HG02571 (cell line): ENCODE measurements at regions not wholly inside any gene's neighbourhood (a gene's known extent, or its start where the extent isn't known, plus 50 kb on each side); places are given as distances from the start of the nearest gene placed in this dataset.

Source experiments
- ATAC-seq: cut with Tn5 transposase; IDR thresholded peaks from one replicate; pipeline ENCODE4 v1.9.1; 2021; ENCODE audit warnings: mild to moderate bottlenecking, moderate library complexity; ENCODE audit not compliant: unreplicated experiment

DNA sequence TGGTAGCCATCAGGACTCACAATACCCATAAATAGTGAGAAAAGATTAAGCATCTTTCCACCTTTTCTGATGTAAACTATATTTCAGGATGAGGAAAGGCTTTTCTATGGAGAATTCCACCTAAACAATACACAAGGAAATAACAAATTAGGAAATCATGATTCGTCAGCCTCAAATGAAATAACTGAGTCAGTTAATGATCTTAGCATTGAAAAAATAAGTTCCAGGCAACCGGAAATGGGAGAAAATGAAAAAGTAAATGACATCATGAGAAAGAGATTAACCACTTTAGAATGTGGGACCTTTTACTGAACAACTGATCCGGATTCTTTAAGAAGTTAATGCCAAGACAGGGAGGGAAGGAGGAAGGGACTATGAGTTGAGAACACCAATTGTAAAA, 742.3 kb downstream of the TNS3 start:
- no peak for ATAC-seq

GRCh38 chr7:46838463-46838862, 743.4 kb downstream of the TNS3 start:
- ATAC-seq, result no peak

DNA sequence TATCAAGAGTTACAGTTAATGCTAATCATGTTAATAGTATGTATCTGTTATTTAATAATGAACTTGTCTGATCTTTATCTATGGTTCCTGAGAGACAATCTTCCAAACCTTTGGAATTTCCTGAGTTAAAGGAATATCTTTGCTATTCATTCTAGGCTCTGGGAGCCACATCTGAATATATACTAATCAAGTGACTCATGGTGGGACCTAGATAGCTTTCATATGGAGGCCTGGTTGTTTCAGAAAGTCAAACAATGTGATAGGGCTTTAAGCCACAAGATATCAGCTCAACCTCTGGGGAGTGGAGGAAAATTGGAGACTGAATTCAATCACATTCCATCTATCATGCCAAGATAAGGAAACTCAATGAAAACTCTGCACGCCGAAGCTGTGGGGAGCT, 746.4 kb downstream of the TNS3 start:
- ATAC-seq, result no peak

- no peak for ATAC-seq
Observed at GRCh38 chr7:46834921-46835320, 747.0 kb downstream of the TNS3 start.

GRCh38 chr7:46833197-46833596, 748.7 kb downstream of the TNS3 start:
- no peak for ATAC-seq

DNA sequence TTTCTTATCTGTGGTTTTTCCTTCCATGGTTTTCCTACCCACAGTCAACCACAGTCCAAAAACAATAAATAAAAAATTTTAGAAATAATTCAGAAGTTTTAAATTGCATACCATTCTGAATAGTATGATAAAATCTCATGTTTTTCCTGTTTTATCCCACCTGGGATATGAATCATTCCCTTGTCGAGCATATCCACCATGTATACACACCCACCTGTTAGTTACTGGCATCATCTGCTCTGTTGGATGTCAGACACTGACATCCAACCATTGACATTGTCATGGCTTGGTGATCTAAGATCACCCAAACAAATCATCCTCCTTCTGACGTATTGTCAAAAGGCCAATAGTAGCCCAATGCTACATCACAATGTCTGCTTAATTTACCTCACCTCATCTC, 749.8 kb downstream of the TNS3 start:
- ATAC-seq, result no peak

DNA sequence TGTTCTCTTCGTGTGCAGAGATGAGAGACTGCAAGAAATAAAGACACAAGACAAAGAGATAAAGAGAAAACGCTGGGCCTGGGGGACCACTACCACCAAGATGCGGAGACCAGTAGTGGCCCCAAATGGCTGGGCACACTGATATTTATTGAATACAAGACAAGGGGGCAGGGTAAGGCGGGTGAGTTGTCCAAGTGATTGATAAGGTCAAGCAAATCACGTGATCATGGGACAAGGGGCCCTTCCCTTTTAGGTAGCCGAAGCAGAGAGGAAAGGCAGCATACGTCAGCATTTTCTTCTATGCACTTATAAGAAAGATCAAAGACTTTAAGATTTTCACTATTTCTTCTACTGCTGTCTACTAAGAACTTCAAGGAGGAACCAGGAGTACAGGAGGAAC, 762.1 kb downstream of the TNS3 start:
- no peak for ATAC-seq

GRCh38 chr7:46814516-46815250, 767.2 kb downstream of the TNS3 start:
- no peak for ATAC-seq

GRCh38 chr7:46812101-46812675, 769.7 kb downstream of the TNS3 start:
- no peak for ATAC-seq

DNA sequence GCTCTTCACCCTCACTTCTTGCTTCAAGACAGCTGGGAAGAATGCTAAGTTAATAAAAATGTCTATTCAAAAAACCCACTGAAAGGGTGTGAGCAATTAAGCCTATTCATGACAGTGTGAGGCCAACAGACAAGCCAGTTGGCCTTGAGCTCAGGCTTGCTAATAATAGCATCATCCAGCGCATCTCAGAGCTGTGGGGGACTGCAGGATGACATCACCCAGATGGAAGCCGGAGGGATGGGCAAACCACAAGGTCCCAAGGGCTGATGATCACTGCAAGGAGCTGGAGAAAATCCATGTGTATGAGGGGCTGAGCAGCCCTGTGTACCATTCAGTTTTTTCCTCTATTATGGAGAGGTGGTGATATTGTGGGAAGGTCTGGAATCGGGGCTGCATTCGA, 770.4 kb downstream of the TNS3 start:
- ATAC-seq, result no peak

DNA sequence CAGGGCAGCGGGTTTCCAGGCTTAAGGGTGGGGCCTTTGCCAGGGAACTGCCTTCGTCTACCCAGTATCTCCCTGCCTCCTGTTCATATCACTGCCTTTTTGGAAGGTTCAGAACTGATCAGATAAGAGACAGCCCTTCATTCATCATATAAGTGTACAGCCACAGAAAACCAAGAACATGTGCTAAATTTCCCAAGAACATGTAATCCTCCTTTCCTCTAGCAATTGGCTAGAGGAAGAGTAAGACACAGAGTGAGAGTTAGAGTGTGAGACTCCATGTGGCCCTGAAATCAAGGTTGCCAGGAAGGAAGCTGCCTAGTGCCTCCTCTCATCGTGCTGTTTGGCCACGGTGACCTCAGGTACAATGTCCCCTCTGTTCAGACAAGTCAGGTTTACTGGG, 770.9 kb downstream of the TNS3 start:
- ATAC-seq, result no peak

GRCh38 chr7:46809886-46810285, 772.0 kb downstream of the TNS3 start:
- ATAC-seq, result no peak

DNA sequence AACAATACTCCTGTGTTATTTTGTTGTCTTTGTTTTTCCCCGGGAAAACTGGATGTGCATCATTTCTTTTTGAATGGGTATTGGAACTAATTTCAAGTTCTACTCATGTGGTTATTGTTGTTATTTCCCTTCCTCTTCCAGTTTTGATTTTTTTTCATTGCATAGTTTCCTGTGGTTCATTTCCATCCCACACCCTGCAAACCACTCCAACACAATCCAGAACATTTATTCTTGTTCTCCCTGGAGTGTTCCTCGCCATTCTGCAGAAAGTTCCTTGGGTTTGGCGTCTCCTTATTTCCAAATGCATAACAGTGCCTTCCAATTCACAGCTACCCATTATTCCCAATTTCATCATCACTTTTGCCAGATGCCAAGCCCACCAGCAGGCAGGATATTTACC, 775.1 kb downstream of the TNS3 start:
- no peak for ATAC-seq

DNA sequence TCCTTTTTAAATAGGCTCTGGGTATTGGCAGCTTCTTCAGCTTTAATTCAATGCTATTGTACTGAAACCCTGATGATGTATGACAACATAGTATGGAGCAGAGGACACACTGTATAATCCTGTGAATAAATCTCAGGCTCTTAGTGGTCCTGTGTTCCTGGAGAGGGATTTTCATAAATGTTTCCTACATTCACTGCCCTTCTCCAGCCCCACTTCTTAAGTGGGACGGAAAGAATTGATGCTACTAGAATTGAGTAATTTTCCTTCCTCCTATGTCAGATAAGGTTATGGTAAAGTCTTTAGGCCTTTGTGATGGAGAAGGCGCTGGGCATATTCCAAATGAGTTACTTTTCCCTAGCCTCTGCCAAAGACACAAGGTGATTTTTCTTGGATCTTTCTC, 779.4 kb downstream of the TNS3 start:
- ATAC-seq, result no peak

DNA sequence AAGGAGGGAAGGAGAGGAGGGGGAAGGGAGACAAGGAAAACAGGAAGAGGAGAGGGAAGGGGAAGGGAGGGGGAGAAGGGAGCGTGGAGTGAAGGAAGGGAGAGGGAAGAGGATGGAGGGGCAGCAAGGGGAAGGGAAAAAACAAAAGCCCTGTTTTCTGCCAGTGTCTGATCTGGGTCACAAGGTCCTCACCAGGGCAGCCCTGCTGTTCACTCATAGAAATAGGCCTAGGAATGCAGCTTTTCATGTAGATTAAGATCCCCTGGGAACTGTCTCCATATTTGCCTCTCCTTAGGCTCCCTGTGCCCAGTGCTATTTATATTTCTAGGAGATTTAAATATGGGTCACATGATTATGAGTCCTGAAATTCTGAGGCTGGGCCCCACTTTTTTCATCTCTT, 790.7 kb downstream of the TNS3 start:
- no peak for ATAC-seq

DNA sequence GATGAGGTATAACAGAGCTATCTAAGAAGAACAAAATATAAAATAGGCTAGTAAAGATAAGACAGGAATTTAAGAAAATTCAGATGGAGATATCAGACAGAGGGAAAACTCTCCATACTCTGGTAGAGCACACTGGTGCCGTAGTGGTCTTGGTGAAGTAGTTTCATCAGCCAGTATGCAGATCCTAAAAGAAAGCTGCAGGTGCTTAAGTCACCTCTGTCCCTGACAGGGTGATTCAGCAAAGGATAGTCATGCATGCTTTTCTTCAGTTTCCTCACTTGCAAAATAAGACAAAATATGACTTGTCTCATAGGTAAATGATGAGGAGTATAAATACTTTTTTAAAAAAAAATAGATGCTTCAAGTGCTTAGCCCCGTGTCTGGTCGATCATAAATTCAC, 794.9 kb downstream of the TNS3 start:
- no peak for ATAC-seq

DNA sequence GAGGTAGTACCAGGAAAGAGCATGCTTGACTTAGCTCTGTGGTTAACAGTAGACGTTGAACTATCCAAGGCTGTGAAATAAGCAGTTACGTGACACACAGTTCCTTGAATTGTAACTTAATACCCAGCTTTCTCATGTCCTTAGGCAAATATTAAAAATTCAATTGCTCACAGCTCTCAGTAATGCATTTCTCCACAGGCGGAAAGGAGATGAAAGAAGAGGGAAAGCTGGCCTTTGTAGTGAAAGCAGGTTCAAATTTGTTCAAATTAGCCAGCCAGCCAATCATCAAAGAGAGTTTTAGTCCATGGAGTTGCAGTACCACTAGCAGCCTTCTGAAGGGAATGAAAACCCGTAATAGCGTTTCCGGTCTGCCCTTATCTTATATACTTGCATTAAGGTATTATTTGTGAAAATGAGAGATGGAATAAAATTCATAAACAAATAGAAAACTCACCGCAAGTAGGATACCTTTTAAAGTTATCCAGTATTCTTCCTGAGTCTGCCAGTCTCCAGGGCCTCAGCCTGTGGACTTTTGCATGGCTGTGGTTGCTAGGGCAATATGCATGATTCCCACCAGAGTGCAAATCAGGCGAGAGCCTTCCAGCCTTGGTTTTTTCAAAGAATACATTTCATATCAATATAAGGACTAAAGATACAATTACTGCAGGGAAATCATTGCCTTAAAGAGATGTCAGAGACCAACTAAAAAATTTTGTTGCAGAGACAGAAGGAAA, 795.5 kb downstream of the TNS3 start:
- ATAC-seq, result no peak

GRCh38 chr7:46784732-46785131, 797.2 kb downstream of the TNS3 start:
- no peak for ATAC-seq

- ATAC-seq, result no peak
Observed at GRCh38 chr7:46781901-46782439, 799.9 kb downstream of the TNS3 start.

- no peak for ATAC-seq
Observed at GRCh38 chr7:46776790-46777189, 805.1 kb downstream of the TNS3 start.

GRCh38 chr7:46775776-46776175, 806.1 kb downstream of the TNS3 start:
- no peak for ATAC-seq

GRCh38 chr7:46775020-46775419, 806.9 kb downstream of the TNS3 start:
- ATAC-seq, result no peak
